Mesendoderm (in vitro differentiated cells): ENCODE measurements at regions not wholly inside any gene's neighbourhood (a gene's known extent, or its start where the extent isn't known, plus 50 kb on each side); places are given as distances from the start of the nearest gene placed in this dataset.

Experiments used
- DNase-seq: peaks from one replicate; pipeline ENCODE4 v3.0.0; 2013
- H2AK5ac ChIP-seq: 2 replicates; pipeline ENCODE4 v1.6.1; 2013; ENCODE audit warnings: low read length, inconsistent platforms
- H2BK120ac ChIP-seq: 2 replicates; pipeline ENCODE4 v1.6.1; 2013; ENCODE audit warnings: low read depth, mild to moderate bottlenecking, low read length, moderate library complexity, mixed read lengths
- H2BK15ac ChIP-seq: replicated peaks from 2 replicates; pipeline ENCODE4 v1.6.1; 2013; ENCODE audit warnings: low read depth, mild to moderate bottlenecking, moderate library complexity
- H2BK5ac ChIP-seq: 2 replicates; pipeline ENCODE4 v1.6.1; 2013; ENCODE audit warnings: low read length, inconsistent platforms
- H3K18ac ChIP-seq: 2 replicates; pipeline ENCODE4 v1.6.1; 2013; ENCODE audit warnings: mild to moderate bottlenecking, low read length, mixed read lengths
- H3K23ac ChIP-seq: one replicate; pipeline ENCODE4 v1.6.1; 2013; ENCODE audit warnings: low read length
- H3K27ac ChIP-seq: 2 replicates; pipeline ENCODE4 v1.5.1; 2013; ENCODE audit warnings: low read depth, mild to moderate bottlenecking, inconsistent platforms, low read length, moderate library complexity
- H3K27me3 ChIP-seq: 2 replicates; pipeline ENCODE4 v1.6.1; 2013; ENCODE audit warnings: low read length, control low read depth, mild to moderate bottlenecking, inconsistent platforms; ENCODE audit not compliant: insufficient read depth, poor library complexity
- H3K36me3 ChIP-seq: 2 replicates; pipeline ENCODE4 v1.6.1; 2013; ENCODE audit warnings: low read length, inconsistent platforms; ENCODE audit not compliant: control insufficient read depth, insufficient read depth
- H3K4ac ChIP-seq: one replicate; pipeline ENCODE4 v1.6.1; 2013; ENCODE audit warnings: low read depth, mild to moderate bottlenecking, low read length, moderate library complexity
- H3K4me1 ChIP-seq: 2 replicates; pipeline ENCODE4 v1.6.1; 2013; ENCODE audit warnings: low read depth, low read length, inconsistent platforms; ENCODE audit not compliant: control insufficient read depth
- H3K4me2 ChIP-seq: 2 replicates; pipeline ENCODE4 v1.6.1; 2013; ENCODE audit warnings: low read length
- H3K4me3 ChIP-seq: 2 replicates; pipeline ENCODE4 v1.5.1; 2013; ENCODE audit warnings: mild to moderate bottlenecking, low read length
- H3K56ac ChIP-seq: one replicate; pipeline ENCODE4 v1.6.1; 2013; ENCODE audit warnings: low read length
- H3K79me1 ChIP-seq: 2 replicates; pipeline ENCODE4 v1.6.1; 2013; ENCODE audit warnings: low read length, inconsistent platforms
- H3K79me2 ChIP-seq: 2 replicates; pipeline ENCODE4 v1.6.1; 2013; ENCODE audit warnings: mild to moderate bottlenecking, low read length; ENCODE audit not compliant: control insufficient read depth, insufficient read depth
- H3K9ac ChIP-seq: 2 replicates; pipeline ENCODE4 v1.6.1; 2013; ENCODE audit warnings: low read length, inconsistent platforms
- H4K5ac ChIP-seq: one replicate; pipeline ENCODE4 v1.6.1; 2013; ENCODE audit warnings: low read length
- H4K8ac ChIP-seq: one replicate; pipeline ENCODE4 v1.6.1; 2013; ENCODE audit warnings: low read depth, mild to moderate bottlenecking, control low read depth, low read length, moderate library complexity
- WGBS: extraction: QIAGEN DNeasy Blood & Tissue Kit; methylation state at CpG from one replicate; pipeline ENCODE4 v1.1.7; 2013; ENCODE audit warnings: low lambda C conversion rate, missing lambda C conversion rate; ENCODE audit not compliant: insufficient coverage; ENCODE audit errors: extremely low coverage; 5-methylcytosine and 5-hydroxymethylcytosine counted together

DNA sequence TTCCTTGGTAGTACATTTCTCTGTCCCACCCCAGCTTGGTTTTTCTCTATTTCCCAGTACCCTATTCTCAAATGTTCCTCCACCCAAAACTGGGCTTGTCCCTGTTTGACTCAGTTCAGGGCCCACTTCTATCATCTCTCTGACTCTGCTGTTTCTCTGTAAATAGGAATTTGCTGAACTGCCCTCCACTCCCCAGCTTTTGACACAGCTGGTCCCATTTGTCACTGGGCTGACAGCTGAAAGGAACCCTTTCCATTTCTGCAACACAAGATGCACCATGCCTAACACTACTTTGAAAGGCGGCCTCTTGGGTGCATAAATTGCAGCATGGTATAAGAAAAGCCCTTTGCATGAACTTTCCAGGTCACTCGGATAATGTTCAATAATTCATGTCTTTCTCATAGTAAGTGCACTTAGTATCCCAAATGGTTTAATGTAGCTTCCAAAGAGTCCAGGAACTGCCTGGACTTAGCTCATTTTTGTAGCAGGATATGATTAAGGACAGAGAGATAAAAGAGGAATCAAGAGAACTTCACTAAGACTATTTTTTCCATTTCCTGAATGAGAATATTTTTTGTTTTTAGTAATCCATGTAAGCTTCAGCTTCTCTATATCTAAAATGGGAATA is 256.7 kb downstream of the CDH11 start:
- H3K56ac ChIP-seq = no peak overlapping the region
- no peak overlapping the region for H4K8ac ChIP-seq
- no peak overlapping the region for H3K9ac ChIP-seq
- H3K4ac ChIP-seq = no peak overlapping the region
- H3K4me1 ChIP-seq = no peaks in the 10 kb centered on the region
- no peak overlapping the region for H2AK5ac ChIP-seq
- no peak overlapping the region for H3K18ac ChIP-seq
- no peak overlapping the region for H2BK15ac ChIP-seq
- no peak overlapping the region for H3K4me2 ChIP-seq
- no peak overlapping the region for H3K27ac ChIP-seq
- no peak overlapping the region for H4K5ac ChIP-seq
- no peak overlapping the region for H2BK5ac ChIP-seq
- no CpG with 5 or more reads among the region's 2 CpGs for WGBS
- no peaks in the 10 kb centered on the region for H3K79me1 ChIP-seq
- H3K79me2 ChIP-seq = no peaks in the 10 kb centered on the region
- no peak overlapping the region for H3K4me3 ChIP-seq
- H2BK120ac ChIP-seq = no peak overlapping the region
- no peaks in the 10 kb centered on the region for H3K27me3 ChIP-seq
- no peak overlapping the region for H3K23ac ChIP-seq
- no peak for DNase-seq
- H3K36me3 ChIP-seq = no peaks in the 10 kb centered on the region

DNA sequence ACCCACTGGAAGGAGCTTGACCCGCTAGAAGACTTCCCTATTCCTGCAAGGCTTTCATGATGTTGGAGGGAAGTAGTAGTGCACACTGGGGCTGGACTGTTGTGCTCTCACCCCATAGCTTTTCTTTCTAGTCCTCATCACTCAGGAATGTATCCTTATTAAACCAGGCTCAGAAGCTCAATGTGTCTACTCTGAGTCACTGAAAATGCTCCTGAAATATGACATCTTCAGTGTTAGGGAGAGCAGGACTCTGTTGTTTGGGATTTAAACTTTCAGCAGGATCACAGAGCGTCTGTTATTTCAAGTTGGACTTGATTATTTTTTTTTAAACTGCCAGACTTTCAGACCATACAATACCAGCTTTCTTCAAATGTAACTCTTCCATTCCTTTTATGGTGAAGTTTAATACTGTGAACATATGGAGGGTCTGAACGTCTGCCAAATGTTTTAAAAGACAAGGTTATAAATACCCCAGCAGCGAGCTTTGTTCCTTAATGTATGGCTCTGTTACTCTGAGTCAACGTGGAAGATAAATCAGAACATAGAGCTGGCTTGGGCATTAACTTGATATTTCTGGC is 257.5 kb downstream of the CDH11 start:
- no peak overlapping the region for H3K9ac ChIP-seq
- H3K4me2 ChIP-seq = no peak overlapping the region
- H2AK5ac ChIP-seq = no peak overlapping the region
- no peaks in the 10 kb centered on the region for H3K4me1 ChIP-seq
- no CpG with 5 or more reads among the region's 5 CpGs for WGBS
- H3K27me3 ChIP-seq = no peaks in the 10 kb centered on the region
- H3K23ac ChIP-seq = no peak overlapping the region
- no peak overlapping the region for H2BK5ac ChIP-seq
- no peak overlapping the region for H4K8ac ChIP-seq
- no peak for DNase-seq
- H2BK120ac ChIP-seq = no peak overlapping the region
- H2BK15ac ChIP-seq = no peak overlapping the region
- H4K5ac ChIP-seq = no peak overlapping the region
- H3K56ac ChIP-seq = no peak overlapping the region
- no peak overlapping the region for H3K27ac ChIP-seq
- H3K18ac ChIP-seq = no peak overlapping the region
- H3K79me2 ChIP-seq = no peaks in the 10 kb centered on the region
- no peak overlapping the region for H3K4me3 ChIP-seq
- no peaks in the 10 kb centered on the region for H3K36me3 ChIP-seq
- H3K4ac ChIP-seq = no peak overlapping the region
- H3K79me1 ChIP-seq = no peaks in the 10 kb centered on the region

DNA sequence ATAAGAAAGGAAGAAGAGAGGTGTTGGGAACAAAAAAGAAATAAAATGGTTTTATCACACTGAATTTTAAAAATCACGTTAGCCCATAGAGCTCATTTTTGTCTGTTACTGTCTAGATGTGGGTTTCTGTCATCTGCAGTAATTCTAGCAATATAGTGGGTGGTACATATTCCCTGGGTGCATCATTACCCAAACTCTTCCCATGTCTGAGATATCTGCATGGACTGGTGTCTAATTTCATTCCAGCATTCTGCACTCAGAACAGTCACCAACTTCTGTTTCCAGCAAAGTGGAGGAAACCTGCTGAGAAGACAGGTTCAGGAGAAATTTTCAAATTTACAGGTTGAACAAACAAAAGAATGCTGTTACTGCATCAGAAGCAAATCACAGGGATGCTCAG is 263.8 kb downstream of the CDH11 start:
- no peak overlapping the region for H3K4me2 ChIP-seq
- no peak overlapping the region for H3K23ac ChIP-seq
- H4K5ac ChIP-seq = no peak overlapping the region
- DNase-seq = no peak
- H2BK120ac ChIP-seq = no peak overlapping the region
- no peaks in the 10 kb centered on the region for H3K4me1 ChIP-seq
- no peak overlapping the region for H3K4me3 ChIP-seq
- no peaks in the 10 kb centered on the region for H3K27me3 ChIP-seq
- no peak overlapping the region for H2BK15ac ChIP-seq
- no peak overlapping the region for H3K18ac ChIP-seq
- H3K4ac ChIP-seq = no peak overlapping the region
- H3K56ac ChIP-seq = no peak overlapping the region
- no peak overlapping the region for H2AK5ac ChIP-seq
- no peak overlapping the region for H3K27ac ChIP-seq
- no peaks in the 10 kb centered on the region for H3K79me1 ChIP-seq
- no peaks in the 10 kb centered on the region for H3K79me2 ChIP-seq
- WGBS = no CpG with 5 or more reads among the region's 1 CpG
- no peak overlapping the region for H4K8ac ChIP-seq
- H2BK5ac ChIP-seq = no peak overlapping the region
- H3K36me3 ChIP-seq = no peaks in the 10 kb centered on the region
- no peak overlapping the region for H3K9ac ChIP-seq

DNA sequence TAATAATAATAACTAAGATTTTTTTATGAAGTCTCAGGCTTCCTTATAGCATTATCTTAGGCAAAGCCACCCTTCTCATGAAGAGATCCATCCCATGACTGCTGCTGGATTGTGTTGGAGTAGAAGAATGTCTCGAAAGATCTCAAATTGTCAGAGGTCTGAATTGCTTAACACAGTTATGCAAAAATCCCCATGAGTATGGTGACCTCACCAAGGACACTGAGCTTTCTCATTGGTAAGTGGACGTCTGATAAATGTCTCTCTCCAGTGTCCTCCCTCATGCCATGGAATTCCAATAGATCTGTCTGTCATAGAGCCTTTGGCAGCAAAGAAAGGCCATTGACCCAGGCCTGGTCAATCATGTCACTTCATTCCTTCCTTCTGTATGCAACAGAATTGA is 264.5 kb downstream of the CDH11 start:
- Histone ChIP-seq H3K4me2 (no peak overlapping the region), H3K18ac (no peak overlapping the region), H2BK120ac (no peak overlapping the region), H4K8ac (no peak overlapping the region), H3K27ac (no peak overlapping the region), H3K79me1 (no peaks in the 10 kb centered on the region), H3K23ac (no peak overlapping the region), H2BK5ac (no peak overlapping the region), H3K4me1 (no peaks in the 10 kb centered on the region), H3K4me3 (no peak overlapping the region), H3K4ac (no peak overlapping the region), H3K56ac (no peak overlapping the region), H3K27me3 (no peaks in the 10 kb centered on the region), H3K9ac (no peak overlapping the region), H3K79me2 (no peaks in the 10 kb centered on the region), H4K5ac (no peak overlapping the region), H3K36me3 (no peaks in the 10 kb centered on the region), H2BK15ac (no peak overlapping the region), H2AK5ac (no peak overlapping the region)
- WGBS = no CpG with 5 or more reads among the region's 2 CpGs
- DNase-seq = no peak

DNA sequence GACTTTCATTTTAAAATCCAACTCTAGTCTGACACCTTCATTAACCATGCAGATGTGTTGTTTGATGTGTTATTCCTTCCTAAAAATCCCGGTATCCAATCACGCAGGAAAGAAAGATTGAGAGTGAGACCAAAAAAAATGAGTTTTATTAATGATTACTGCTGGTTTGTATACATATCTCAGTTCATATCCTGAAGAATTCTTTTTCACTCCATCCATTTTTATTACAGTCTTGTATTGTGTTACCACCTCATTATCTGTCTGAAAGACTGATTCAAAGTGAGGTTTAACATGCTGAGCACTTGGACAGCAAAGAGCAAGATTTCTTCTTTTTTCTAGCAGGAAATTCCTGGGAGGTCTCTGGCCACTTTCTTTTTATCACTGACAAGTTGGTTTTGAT is 268.3 kb downstream of the CDH11 start:
- Histone ChIP-seq H3K4me2 (no peak overlapping the region), H3K27ac (no peak overlapping the region), H3K79me1 (no peaks in the 10 kb centered on the region), H3K4me3 (no peak overlapping the region), H3K79me2 (no peaks in the 10 kb centered on the region), H2AK5ac (no peak overlapping the region), H3K56ac (no peak overlapping the region), H3K23ac (no peak overlapping the region), H2BK5ac (no peak overlapping the region), H3K18ac (no peak overlapping the region), H4K8ac (no peak overlapping the region), H4K5ac (no peak overlapping the region), H3K36me3 (no peaks in the 10 kb centered on the region), H3K27me3 (no peaks in the 10 kb centered on the region), H3K4me1 (no peaks in the 10 kb centered on the region), H3K4ac (no peak overlapping the region), H2BK120ac (no peak overlapping the region), H3K9ac (no peak overlapping the region), H2BK15ac (no peak overlapping the region)
- DNase-seq = no peak
- no CpG with 5 or more reads among the region's 2 CpGs for WGBS

DNA sequence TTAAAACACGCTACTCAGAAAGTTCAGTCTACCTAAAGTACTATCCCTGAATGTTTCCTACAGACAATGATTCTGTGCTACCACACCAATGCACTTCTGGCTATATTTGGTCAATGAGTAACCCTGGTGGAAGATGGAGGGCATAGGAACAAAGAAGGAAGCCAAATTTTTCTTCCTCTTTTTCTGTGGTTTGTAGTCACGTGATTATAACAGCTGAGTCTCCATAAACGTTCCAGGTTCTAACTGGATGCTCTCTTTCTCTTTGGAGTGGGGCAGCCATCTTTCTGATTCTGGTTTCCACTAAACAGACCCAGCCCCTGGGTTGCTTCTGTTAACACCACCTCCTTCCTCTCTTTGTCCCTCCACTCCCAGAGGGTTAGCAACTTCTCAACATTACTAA is 274.9 kb downstream of the CDH11 start:
- Histone ChIP-seq H3K9ac (no peak overlapping the region), H3K4me2 (no peak overlapping the region), H2BK5ac (no peak overlapping the region), H3K56ac (no peak overlapping the region), H3K79me2 (no peaks in the 10 kb centered on the region), H2BK15ac (no peak overlapping the region), H2BK120ac (no peak overlapping the region), H3K27me3 (no peaks in the 10 kb centered on the region), H3K4ac (no peak overlapping the region), H4K5ac (no peak overlapping the region), H3K18ac (no peak overlapping the region), H3K4me1 (no peaks in the 10 kb centered on the region), H3K27ac (no peak overlapping the region), H2AK5ac (no peak overlapping the region), H3K23ac (no peak overlapping the region), H3K4me3 (no peak overlapping the region), H3K79me1 (no peaks in the 10 kb centered on the region), H4K8ac (no peak overlapping the region), H3K36me3 (no peaks in the 10 kb centered on the region)
- no CpG with 5 or more reads among the region's 3 CpGs for WGBS
- no peak for DNase-seq
